ENCODE measurements at regions not wholly inside any gene's neighbourhood (a gene's known extent, or its start where the extent isn't known, plus 50 kb on each side); places are given as distances from the start of the nearest gene placed in this dataset.

DNA sequence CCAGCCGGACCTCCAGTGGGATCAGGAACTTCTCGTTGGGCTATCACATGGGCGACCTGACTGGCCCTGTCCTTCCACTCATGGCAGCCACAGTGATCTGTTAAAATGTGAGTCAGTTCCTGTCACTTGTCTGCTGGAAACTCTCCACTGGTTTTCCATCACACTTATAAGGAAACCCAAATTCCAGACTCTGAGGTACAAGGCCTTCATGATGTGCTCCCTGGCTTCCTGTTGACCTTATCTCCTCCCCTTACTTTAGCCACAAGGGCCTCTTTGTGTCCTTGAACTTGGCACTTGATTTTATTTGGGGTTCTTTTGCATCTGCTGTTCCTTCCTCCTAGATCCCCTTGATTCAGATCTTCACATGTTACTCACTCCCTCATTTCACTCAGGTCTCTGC is 96.8 kb downstream of the TENT5C start:
- H2AFZ ChIP-seq, result no peak overlapping the region
- Mint-ChIP-seq H3K27ac (no peak overlapping the region), H3K36me3 (ENCODE audit: low read depth) (no peaks in the 10 kb centered on the region; the same call in 2 of the 3 replicates), H3K4me1 (peaks cover 3% of the 10 kb centered on the region), H3K4me3 (no peak overlapping the region), H3K9me3 (peaks cover 9% of the 10 kb centered on the region), H3K27me3 (ENCODE audit: insufficient read depth, low read depth, poor library complexity) (peaks cover 4% of the 10 kb centered on the region)
- DNase-seq (ENCODE audit: low spot score), result no peak
- no peak overlapping the region for H3K4me3 ChIP-seq
- H3K4me1 ChIP-seq (ENCODE audit: insufficient read depth), result peaks cover 2% of the 10 kb centered on the region; the same call in 1 of the 2 replicates
- ATAC-seq, result no peak
- H3K27me3 ChIP-seq (ENCODE audit: insufficient read depth), result no peaks in the 10 kb centered on the region
- H3K27ac ChIP-seq (ENCODE audit: low read depth), result no peak overlapping the region
- no peak overlapping the region for H3K4me2 ChIP-seq
- H4K20me1 ChIP-seq (replicated peaks; ENCODE audit: insufficient read depth), result no peaks in the 10 kb centered on the region
- no peaks in the 10 kb centered on the region for H3K36me3 ChIP-seq (ENCODE audit: insufficient read depth)
- H3K9me2 ChIP-seq (ENCODE audit: insufficient read depth), result peaks cover 13% of the 10 kb centered on the region; the same call in 1 of the 2 replicates
- no peaks in the 10 kb centered on the region for H3K79me2 ChIP-seq (replicated peaks; ENCODE audit: insufficient read depth)
- no peak for TF ChIP-seq CREB1 (CRISPR knock-in tag; IDR thresholded peaks at IDR 0.05; ENCODE audit: low read depth)
- no peak for TF ChIP-seq ZNF114 (CRISPR knock-in tag; IDR thresholded peaks at IDR 0.05)
- TF ChIP-seq POLR2AphosphoS5 (IDR thresholded peaks at IDR 0.05; ENCODE audit: low read depth), result no peak
- TF ChIP-seq ZNF331 (CRISPR knock-in tag; IDR thresholded peaks at IDR 0.05; ENCODE audit: low read depth), result no peak
- TF ChIP-seq, protein P1, sequence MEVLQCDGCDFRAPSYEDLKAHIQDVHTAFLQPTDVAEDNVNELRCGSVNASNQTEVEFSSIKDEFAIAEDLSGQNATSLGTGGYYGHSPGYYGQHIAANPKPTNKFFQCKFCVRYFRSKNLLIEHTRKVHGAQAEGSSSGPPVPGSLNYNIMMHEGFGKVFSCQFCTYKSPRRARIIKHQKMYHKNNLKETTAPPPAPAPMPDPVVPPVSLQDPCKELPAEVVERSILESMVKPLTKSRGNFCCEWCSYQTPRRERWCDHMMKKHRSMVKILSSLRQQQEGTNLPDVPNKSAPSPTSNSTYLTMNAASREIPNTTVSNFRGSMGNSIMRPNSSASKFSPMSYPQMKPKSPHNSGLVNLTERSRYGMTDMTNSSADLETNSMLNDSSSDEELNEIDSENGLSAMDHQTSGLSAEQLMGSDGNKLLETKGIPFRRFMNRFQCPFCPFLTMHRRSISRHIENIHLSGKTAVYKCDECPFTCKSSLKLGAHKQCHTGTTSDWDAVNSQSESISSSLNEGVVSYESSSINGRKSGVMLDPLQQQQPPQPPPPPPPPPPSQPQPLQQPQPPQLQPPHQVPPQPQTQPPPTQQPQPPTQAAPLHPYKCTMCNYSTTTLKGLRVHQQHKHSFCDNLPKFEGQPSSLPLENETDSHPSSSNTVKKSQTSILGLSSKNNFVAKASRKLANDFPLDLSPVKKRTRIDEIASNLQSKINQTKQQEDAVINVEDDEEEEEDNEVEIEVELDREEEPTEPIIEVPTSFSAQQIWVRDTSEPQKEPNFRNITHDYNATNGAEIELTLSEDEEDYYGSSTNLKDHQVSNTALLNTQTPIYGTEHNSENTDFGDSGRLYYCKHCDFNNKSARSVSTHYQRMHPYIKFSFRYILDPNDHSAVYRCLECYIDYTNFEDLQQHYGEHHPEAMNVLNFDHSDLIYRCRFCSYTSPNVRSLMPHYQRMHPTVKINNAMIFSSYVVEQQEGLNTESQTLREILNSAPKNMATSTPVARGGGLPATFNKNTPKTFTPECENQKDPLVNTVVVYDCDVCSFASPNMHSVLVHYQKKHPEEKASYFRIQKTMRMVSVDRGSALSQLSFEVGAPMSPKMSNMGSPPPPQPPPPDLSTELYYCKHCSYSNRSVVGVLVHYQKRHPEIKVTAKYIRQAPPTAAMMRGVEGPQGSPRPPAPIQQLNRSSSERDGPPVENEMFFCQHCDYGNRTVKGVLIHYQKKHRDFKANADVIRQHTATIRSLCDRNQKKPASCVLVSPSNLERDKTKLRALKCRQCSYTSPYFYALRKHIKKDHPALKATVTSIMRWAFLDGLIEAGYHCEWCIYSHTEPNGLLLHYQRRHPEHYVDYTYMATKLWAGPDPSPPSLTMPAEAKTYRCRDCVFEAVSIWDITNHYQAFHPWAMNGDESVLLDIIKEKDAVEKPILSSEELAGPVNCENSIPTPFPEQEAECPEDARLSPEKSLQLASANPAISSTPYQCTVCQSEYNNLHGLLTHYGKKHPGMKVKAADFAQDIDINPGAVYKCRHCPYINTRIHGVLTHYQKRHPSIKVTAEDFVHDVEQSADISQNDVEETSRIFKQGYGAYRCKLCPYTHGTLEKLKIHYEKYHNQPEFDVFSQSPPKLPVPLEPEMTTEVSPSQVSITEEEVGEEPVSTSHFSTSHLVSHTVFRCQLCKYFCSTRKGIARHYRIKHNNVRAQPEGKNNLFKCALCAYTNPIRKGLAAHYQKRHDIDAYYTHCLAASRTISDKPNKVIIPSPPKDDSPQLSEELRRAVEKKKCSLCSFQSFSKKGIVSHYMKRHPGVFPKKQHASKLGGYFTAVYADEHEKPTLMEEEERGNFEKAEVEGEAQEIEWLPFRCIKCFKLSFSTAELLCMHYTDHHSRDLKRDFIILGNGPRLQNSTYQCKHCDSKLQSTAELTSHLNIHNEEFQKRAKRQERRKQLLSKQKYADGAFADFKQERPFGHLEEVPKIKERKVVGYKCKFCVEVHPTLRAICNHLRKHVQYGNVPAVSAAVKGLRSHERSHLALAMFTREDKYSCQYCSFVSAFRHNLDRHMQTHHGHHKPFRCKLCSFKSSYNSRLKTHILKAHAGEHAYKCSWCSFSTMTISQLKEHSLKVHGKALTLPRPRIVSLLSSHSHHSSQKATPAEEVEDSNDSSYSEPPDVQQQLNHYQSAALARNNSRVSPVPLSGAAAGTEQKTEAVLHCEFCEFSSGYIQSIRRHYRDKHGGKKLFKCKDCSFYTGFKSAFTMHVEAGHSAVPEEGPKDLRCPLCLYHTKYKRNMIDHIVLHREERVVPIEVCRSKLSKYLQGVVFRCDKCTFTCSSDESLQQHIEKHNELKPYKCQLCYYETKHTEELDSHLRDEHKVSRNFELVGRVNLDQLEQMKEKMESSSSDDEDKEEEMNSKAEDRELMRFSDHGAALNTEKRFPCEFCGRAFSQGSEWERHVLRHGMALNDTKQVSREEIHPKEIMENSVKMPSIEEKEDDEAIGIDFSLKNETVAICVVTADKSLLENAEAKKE (CRISPR knock-in tag; IDR thresholded peaks at IDR 0.05), result no peak
- TF ChIP-seq NANOG (IDR thresholded peaks at IDR 0.05; ENCODE audit: borderline replicate concordance), result no peak
- TF ChIP-seq EZH2phosphoT487 (IDR thresholded peaks at IDR 0.05; ENCODE audit: unreplicated experiment), result no peak
- no peak for TF ChIP-seq JUNB (IDR thresholded peaks at IDR 0.05; ENCODE audit: unreplicated experiment)
- TF ChIP-seq, protein P2, sequence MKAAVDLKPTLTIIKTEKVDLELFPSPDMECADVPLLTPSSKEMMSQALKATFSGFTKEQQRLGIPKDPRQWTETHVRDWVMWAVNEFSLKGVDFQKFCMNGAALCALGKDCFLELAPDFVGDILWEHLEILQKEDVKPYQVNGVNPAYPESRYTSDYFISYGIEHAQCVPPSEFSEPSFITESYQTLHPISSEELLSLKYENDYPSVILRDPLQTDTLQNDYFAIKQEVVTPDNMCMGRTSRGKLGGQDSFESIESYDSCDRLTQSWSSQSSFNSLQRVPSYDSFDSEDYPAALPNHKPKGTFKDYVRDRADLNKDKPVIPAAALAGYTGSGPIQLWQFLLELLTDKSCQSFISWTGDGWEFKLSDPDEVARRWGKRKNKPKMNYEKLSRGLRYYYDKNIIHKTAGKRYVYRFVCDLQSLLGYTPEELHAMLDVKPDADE (IDR thresholded peaks at IDR 0.05), result no peak
- TF ChIP-seq EZH2 (IDR thresholded peaks at IDR 0.05; ENCODE audit: low read depth, unreplicated experiment), result no peak
- TF ChIP-seq, protein P3, sequence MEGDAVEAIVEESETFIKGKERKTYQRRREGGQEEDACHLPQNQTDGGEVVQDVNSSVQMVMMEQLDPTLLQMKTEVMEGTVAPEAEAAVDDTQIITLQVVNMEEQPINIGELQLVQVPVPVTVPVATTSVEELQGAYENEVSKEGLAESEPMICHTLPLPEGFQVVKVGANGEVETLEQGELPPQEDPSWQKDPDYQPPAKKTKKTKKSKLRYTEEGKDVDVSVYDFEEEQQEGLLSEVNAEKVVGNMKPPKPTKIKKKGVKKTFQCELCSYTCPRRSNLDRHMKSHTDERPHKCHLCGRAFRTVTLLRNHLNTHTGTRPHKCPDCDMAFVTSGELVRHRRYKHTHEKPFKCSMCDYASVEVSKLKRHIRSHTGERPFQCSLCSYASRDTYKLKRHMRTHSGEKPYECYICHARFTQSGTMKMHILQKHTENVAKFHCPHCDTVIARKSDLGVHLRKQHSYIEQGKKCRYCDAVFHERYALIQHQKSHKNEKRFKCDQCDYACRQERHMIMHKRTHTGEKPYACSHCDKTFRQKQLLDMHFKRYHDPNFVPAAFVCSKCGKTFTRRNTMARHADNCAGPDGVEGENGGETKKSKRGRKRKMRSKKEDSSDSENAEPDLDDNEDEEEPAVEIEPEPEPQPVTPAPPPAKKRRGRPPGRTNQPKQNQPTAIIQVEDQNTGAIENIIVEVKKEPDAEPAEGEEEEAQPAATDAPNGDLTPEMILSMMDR (conservative IDR thresholded peaks at IDR 0.05; ENCODE audit: low read depth in 2 of 2), result no peak
- no peak for TF ChIP-seq STAT1 (IDR thresholded peaks at IDR 0.05; ENCODE audit: unreplicated experiment)
- TF ChIP-seq, protein P4, sequence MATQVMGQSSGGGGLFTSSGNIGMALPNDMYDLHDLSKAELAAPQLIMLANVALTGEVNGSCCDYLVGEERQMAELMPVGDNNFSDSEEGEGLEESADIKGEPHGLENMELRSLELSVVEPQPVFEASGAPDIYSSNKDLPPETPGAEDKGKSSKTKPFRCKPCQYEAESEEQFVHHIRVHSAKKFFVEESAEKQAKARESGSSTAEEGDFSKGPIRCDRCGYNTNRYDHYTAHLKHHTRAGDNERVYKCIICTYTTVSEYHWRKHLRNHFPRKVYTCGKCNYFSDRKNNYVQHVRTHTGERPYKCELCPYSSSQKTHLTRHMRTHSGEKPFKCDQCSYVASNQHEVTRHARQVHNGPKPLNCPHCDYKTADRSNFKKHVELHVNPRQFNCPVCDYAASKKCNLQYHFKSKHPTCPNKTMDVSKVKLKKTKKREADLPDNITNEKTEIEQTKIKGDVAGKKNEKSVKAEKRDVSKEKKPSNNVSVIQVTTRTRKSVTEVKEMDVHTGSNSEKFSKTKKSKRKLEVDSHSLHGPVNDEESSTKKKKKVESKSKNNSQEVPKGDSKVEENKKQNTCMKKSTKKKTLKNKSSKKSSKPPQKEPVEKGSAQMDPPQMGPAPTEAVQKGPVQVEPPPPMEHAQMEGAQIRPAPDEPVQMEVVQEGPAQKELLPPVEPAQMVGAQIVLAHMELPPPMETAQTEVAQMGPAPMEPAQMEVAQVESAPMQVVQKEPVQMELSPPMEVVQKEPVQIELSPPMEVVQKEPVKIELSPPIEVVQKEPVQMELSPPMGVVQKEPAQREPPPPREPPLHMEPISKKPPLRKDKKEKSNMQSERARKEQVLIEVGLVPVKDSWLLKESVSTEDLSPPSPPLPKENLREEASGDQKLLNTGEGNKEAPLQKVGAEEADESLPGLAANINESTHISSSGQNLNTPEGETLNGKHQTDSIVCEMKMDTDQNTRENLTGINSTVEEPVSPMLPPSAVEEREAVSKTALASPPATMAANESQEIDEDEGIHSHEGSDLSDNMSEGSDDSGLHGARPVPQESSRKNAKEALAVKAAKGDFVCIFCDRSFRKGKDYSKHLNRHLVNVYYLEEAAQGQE (IDR thresholded peaks at IDR 0.05; ENCODE audit: unreplicated experiment), result no peak
- H3F3A ChIP-seq (replicated peaks; ENCODE audit: low read depth), result no peaks in the 10 kb centered on the region

Measured in GM23338 (cell line).